PFSK-1 (cell line): ENCODE measurements at regions not wholly inside any gene's neighbourhood (a gene's known extent, or its start where the extent isn't known, plus 50 kb on each side); places are given as distances from the start of the nearest gene placed in this dataset.

Experiments used
- POLR2AphosphoS5 ChIP-seq: IDR thresholded peaks from 2 replicates; pipeline ENCODE4 v1.6.1; 2012; ENCODE audit warnings: low read depth, mild to moderate bottlenecking, control low read depth, low read length, moderate library complexity
- REST ChIP-seq, 2 experiments: IDR thresholded peaks; 2 replicates each; pipeline versions ENCODE4 v1.6.1 to v1.8.0; 2011 to 2012; ENCODE audit warnings: low read depth in 2 of 2, low read length in 2 of 2, control low read depth in 1 of 2, inconsistent platforms in 1 of 2, mild to moderate bottlenecking in 1 of 2, moderate library complexity in 1 of 2; ENCODE audit not compliant: insufficient read depth in 1 of 2
- SIN3A ChIP-seq: IDR thresholded peaks from 2 replicates; pipeline ENCODE4 v1.6.1; 2012; ENCODE audit warnings: mild to moderate bottlenecking, low read length, moderate library complexity, borderline replicate concordance; ENCODE audit not compliant: insufficient read depth

DNA sequence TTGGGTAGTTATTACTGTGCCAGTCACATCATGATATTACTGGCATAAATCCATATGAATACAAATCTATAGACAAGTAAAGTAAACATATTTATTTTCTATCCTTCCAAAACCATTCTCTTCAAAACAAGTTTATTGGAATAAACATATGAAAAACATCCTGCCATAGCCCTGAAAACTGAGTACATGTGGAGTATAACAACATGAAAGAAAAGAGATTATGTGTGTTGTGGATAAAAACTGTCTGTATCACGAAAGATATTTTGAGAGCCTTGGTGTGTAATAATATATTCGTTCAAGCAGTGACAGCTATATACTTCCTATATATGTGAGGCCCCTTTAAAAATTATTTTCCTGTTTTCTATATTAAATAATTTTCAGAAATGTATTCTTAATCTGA lies 1742.2 kb downstream of the ARAP2 start:
- TF ChIP-seq SIN3A (no peak), REST (IDR thresholded peaks at IDR 0.05; ENCODE audit: insufficient read depth in 1 of 2, low read depth in 2 of 2, low read length in 2 of 2) (no peak), POLR2AphosphoS5 (no peak)
